Osteoblast (primary cell): ENCODE measurements at regions not wholly inside any gene's neighbourhood (a gene's known extent, or its start where the extent isn't known, plus 50 kb on each side); places are given as distances from the start of the nearest gene placed in this dataset.

ENCODE experiments used
- DNase-seq: peaks from one replicate; pipeline ENCODE4 v3.0.0; 2011; ENCODE audit warnings: low spot score, mixed read lengths; ENCODE audit not compliant: insufficient read length; ENCODE audit errors: missing footprints
- H2AFZ ChIP-seq: 2 replicates; pipeline ENCODE4 v1.6.0; 2011; ENCODE audit warnings: mild to moderate bottlenecking, low read length
- H3K27ac ChIP-seq: 2 replicates; pipeline ENCODE4 v1.5.1; 2011; ENCODE audit warnings: mild to moderate bottlenecking, low read depth, low read length, moderate library complexity
- H3K27me3 ChIP-seq: 2 replicates; pipeline ENCODE4 v1.6.0; 2012; ENCODE audit warnings: mild to moderate bottlenecking, control low read depth, inconsistent platforms, low read length, moderate library complexity; ENCODE audit not compliant: insufficient read depth
- H3K36me3 ChIP-seq: 2 replicates; pipeline ENCODE4 v1.5.1; 2011; ENCODE audit warnings: mild to moderate bottlenecking, low read length, control low read depth, moderate library complexity; ENCODE audit not compliant: insufficient read depth
- H3K4me1 ChIP-seq: 2 replicates; pipeline ENCODE4 v1.5.1; 2011; ENCODE audit warnings: mild to moderate bottlenecking, low read length, control low read depth, moderate library complexity; ENCODE audit not compliant: insufficient read depth
- H3K4me2 ChIP-seq: 2 replicates; pipeline ENCODE4 v1.6.0; 2011; ENCODE audit warnings: mild to moderate bottlenecking, low read length; ENCODE audit not compliant: insufficient read depth
- H3K4me3 ChIP-seq: fragments of 200-600 bp; sonication (generic); 3 replicates; pipeline ENCODE4 v1.5.1; 2012; ENCODE audit warnings: mild to moderate bottlenecking, low read length, inconsistent platforms; ENCODE audit not compliant: insufficient read depth
- H3K79me2 ChIP-seq: 2 replicates; pipeline ENCODE4 v1.6.0; 2012; ENCODE audit warnings: mild to moderate bottlenecking, low read length, control low read depth, inconsistent platforms; ENCODE audit not compliant: insufficient read depth
- H3K9me3 ChIP-seq: 2 replicates; pipeline ENCODE4 v1.5.1; 2011; ENCODE audit warnings: low read depth, low read length, control low read depth
- H4K20me1 ChIP-seq: 2 replicates; pipeline ENCODE4 v1.6.0; 2012; ENCODE audit warnings: mild to moderate bottlenecking, low read length, control low read depth; ENCODE audit not compliant: insufficient read depth
- CTCF ChIP-seq: IDR thresholded peaks from 2 replicates; pipeline ENCODE4 v1.5.1; 2011; ENCODE audit warnings: mild to moderate bottlenecking, low read depth, low read length, moderate library complexity; ENCODE audit errors: extremely low read depth

DNA sequence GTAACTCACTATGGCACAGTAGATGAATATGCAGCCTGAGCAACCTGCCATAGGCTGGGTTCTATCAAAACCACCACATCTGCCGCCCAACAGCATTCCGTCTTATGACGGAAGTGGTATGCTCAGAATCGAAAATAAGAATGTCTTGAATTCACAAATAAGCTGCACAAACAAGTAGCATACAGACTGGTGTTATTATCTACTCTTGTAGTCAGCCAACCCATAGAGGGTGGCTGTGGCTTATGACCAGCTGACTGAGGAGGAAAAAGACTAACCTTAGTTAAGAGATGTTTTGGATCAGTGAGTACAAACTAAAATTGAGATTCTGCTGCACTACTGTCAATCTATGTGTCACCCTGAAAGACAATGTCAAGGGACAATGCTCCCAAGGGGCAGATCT is 1255.1 kb upstream of the EYS start:
- Histone ChIP-seq H3K27me3 (no peaks in the 10 kb centered on the region), H3K4me2 (no peak overlapping the region), H3K4me1 (no peaks in the 10 kb centered on the region), H3K27ac (no peak overlapping the region), H4K20me1 (no peaks in the 10 kb centered on the region), H3K79me2 (no peaks in the 10 kb centered on the region), H2AFZ (no peak overlapping the region), H3K36me3 (no peaks in the 10 kb centered on the region), H3K4me3 (no peak overlapping the region), H3K9me3 (no peaks in the 10 kb centered on the region)
- no peak for DNase-seq
- TF ChIP-seq CTCF, result no peak

- no peak overlapping the region for H3K4me3 ChIP-seq
- no peak overlapping the region for H3K4me2 ChIP-seq
- no peak for DNase-seq
- H3K27me3 ChIP-seq, result no peaks in the 10 kb centered on the region
- no peak overlapping the region for H2AFZ ChIP-seq
- H3K9me3 ChIP-seq, result no peaks in the 10 kb centered on the region
- no peaks in the 10 kb centered on the region for H3K4me1 ChIP-seq
- H3K27ac ChIP-seq, result no peak overlapping the region
- TF ChIP-seq CTCF, result no peak
- no peaks in the 10 kb centered on the region for H3K79me2 ChIP-seq
- H3K36me3 ChIP-seq, result no peaks in the 10 kb centered on the region
- H4K20me1 ChIP-seq, result no peaks in the 10 kb centered on the region
Observed at GRCh38 chr6:66961191-66961590, 1254.2 kb upstream of the EYS start.

DNA sequence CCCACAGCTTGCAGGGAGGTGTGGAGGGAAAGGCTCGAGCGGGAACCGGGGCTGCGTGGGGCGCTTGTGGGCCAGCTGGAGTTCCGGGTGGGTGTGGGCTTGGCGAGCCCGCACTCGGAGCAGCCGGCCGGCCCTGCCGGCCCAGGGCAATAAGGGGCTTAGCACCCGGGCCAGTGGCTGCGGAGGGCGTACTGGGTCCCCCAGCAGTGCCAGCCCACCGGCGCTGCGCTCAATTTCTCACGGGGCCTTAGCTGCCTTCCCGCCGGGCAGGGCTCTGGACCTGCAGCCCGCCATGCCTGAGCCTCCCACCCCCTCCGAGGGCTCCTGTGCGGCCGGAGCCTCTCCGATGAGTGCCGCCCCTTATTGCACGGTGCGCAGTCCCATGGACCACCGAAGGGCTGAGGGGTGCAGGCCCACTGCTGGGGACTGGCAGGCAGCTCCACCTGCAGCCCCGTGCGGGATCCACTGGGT is 1242.2 kb upstream of the EYS start:
- no peaks in the 10 kb centered on the region for H3K27me3 ChIP-seq
- H3K79me2 ChIP-seq, result no peaks in the 10 kb centered on the region
- no peaks in the 10 kb centered on the region for H4K20me1 ChIP-seq
- no peaks in the 10 kb centered on the region for H3K4me1 ChIP-seq
- no peak overlapping the region for H3K4me3 ChIP-seq
- TF ChIP-seq CTCF, result no peak
- H3K36me3 ChIP-seq, result no peaks in the 10 kb centered on the region
- no peak overlapping the region for H3K27ac ChIP-seq
- H3K9me3 ChIP-seq, result no peaks in the 10 kb centered on the region
- no peak overlapping the region for H3K4me2 ChIP-seq
- DNase-seq, result no peak
- no peak overlapping the region for H2AFZ ChIP-seq

GRCh38 chr6:66948106-66948505 is 1241.1 kb upstream of the EYS start:
- DNase-seq, result no peak
- Histone ChIP-seq H3K27me3 (no peaks in the 10 kb centered on the region), H3K4me1 (no peaks in the 10 kb centered on the region), H4K20me1 (no peaks in the 10 kb centered on the region), H3K9me3 (no peaks in the 10 kb centered on the region), H3K27ac (no peak overlapping the region), H3K79me2 (no peaks in the 10 kb centered on the region), H3K4me3 (no peak overlapping the region), H2AFZ (no peak overlapping the region), H3K4me2 (no peak overlapping the region), H3K36me3 (no peaks in the 10 kb centered on the region)
- TF ChIP-seq CTCF, result no peak
